ENCODE measurements at regions not wholly inside any gene's neighbourhood (a gene's known extent, or its start where the extent isn't known, plus 50 kb on each side); places are given as distances from the start of the nearest gene placed in this dataset.

- no peak for TF ChIP-seq CTCF (conservative IDR thresholded peaks at IDR 0.05)
- H3K9me3 Mint-ChIP-seq, result no peaks in the 10 kb centered on the region
- no peak overlapping the region for H3K4me3 Mint-ChIP-seq
- peaks cover 12% of the 10 kb centered on the region for H3K27me3 Mint-ChIP-seq
- DNase-seq (ENCODE audit: extremely low spot score, unreplicated experiment), result no peak
- H3K36me3 Mint-ChIP-seq, result no peaks in the 10 kb centered on the region
- H3K27ac Mint-ChIP-seq, result no peak overlapping the region
- peaks cover 6% of the 10 kb centered on the region for H3K4me1 Mint-ChIP-seq (ENCODE audit: unreplicated experiment)
Measured at GRCh38 chr4:53920116-53920515, 144.3 kb downstream of the CHIC2 start.

GRCh38 chr4:53919535-53919934 is 144.9 kb downstream of the CHIC2 start:
- Mint-ChIP-seq H3K36me3 (no peaks in the 10 kb centered on the region), H3K4me3 (peak overlapping the region; percentile 23), H3K27me3 (peaks cover 9% of the 10 kb centered on the region), H3K27ac (peak overlapping the region; percentile 4), H3K9me3 (no peaks in the 10 kb centered on the region), H3K4me1 (ENCODE audit: unreplicated experiment) (peaks cover 2% of the 10 kb centered on the region)
- no peak for DNase-seq (ENCODE audit: extremely low spot score, unreplicated experiment)
- TF ChIP-seq CTCF (conservative IDR thresholded peaks at IDR 0.05), result no peak

- Mint-ChIP-seq H3K36me3 (no peaks in the 10 kb centered on the region), H3K4me3 (peak overlapping the region; percentile 3)
- no peak for DNase-seq (ENCODE audit: extremely low spot score, unreplicated experiment)
Measured at GRCh38 chr4:53917729-53918128, 146.7 kb downstream of the CHIC2 start.

GRCh38 chr4:53916431-53916889 is 147.9 kb downstream of the CHIC2 start:
- no peak overlapping the region for H3K4me3 Mint-ChIP-seq
- no peaks in the 10 kb centered on the region for H3K36me3 Mint-ChIP-seq
- peaks cover 15% of the 10 kb centered on the region for H3K27me3 Mint-ChIP-seq
- no peak for DNase-seq (ENCODE audit: extremely low spot score, unreplicated experiment)
- no peak overlapping the region for H3K27ac Mint-ChIP-seq
- no peaks in the 10 kb centered on the region for H3K9me3 Mint-ChIP-seq
- no peak for TF ChIP-seq CTCF (conservative IDR thresholded peaks at IDR 0.05)
- no peaks in the 10 kb centered on the region for H3K4me1 Mint-ChIP-seq (ENCODE audit: unreplicated experiment)

More at GRCh38 chr4:53917729-53918128, 146.7 kb downstream of the CHIC2 start:
- Mint-ChIP-seq H3K4me1 (ENCODE audit: unreplicated experiment) (no peaks in the 10 kb centered on the region), H3K27me3 (peaks cover 10% of the 10 kb centered on the region), H3K27ac (peak overlapping the region; percentile 19), H3K9me3 (no peaks in the 10 kb centered on the region)
- TF ChIP-seq CTCF (conservative IDR thresholded peaks at IDR 0.05), result no peak

GRCh38 chr4:53914313-53915016 is 149.9 kb downstream of the CHIC2 start:
- no peak overlapping the region for H3K27ac Mint-ChIP-seq
- no peaks in the 10 kb centered on the region for H3K9me3 Mint-ChIP-seq
- peaks cover 15% of the 10 kb centered on the region for H3K27me3 Mint-ChIP-seq
- no peaks in the 10 kb centered on the region for H3K36me3 Mint-ChIP-seq
- DNase-seq (ENCODE audit: extremely low spot score, unreplicated experiment), result no peak
- no peak for TF ChIP-seq CTCF (conservative IDR thresholded peaks at IDR 0.05)
- no peak overlapping the region for H3K4me3 Mint-ChIP-seq
- no peaks in the 10 kb centered on the region for H3K4me1 Mint-ChIP-seq (ENCODE audit: unreplicated experiment)
